ENCODE measurements at regions not wholly inside any gene's neighbourhood (a gene's known extent, or its start where the extent isn't known, plus 50 kb on each side); places are given as distances from the start of the nearest gene placed in this dataset.

GRCh38 chr3:160154596-160154995, 70.6 kb upstream of the C3orf80 start (continued):
- TF ChIP-seq ATF2 (IDR thresholded peaks at IDR 0.05; ENCODE audit: low read length) (no peak), FOSL1 (IDR thresholded peaks at IDR 0.05; ENCODE audit: insufficient read depth, low read depth, low read length) (no peak)

Measured in H1 (cell line).